HL-60 (cell line): ENCODE measurements at regions not wholly inside any gene's neighbourhood (a gene's known extent, or its start where the extent isn't known, plus 50 kb on each side); places are given as distances from the start of the nearest gene placed in this dataset.

Experiments used
- DNase-seq, 2 experiments: peaks; one replicate each; pipeline ENCODE4 v3.0.0-alpha.2; 2010 to 2020; ENCODE audit warnings: low read depth in 1 of 2, low spot score in 1 of 2
- H3K27ac ChIP-seq: fragments of 250-450 bp; sonication (Bioruptor Pico); replicated peaks from 2 replicates; pipeline ENCODE4 v1.5.1; 2020; ENCODE audit warnings: mild to moderate bottlenecking, moderate library complexity
- H3K27me3 ChIP-seq: fragments of 250-450 bp; sonication (Bioruptor Pico); 2 replicates; pipeline ENCODE4 v1.5.1; 2021; ENCODE audit warnings: mild to moderate bottlenecking, moderate library complexity; ENCODE audit not compliant: insufficient read depth, poor library complexity, severe bottlenecking
- H3K4me3 ChIP-seq: replicated peaks from 2 replicates; pipeline ENCODE4 v1.5.1; 2011; ENCODE audit warnings: mild to moderate bottlenecking, control low read depth, low read length; ENCODE audit not compliant: insufficient read depth
- GABPA ChIP-seq: IDR thresholded peaks from 2 replicates; pipeline ENCODE4 v1.6.1; 2012; ENCODE audit warnings: low read depth
- POLR2AphosphoS5 ChIP-seq: IDR thresholded peaks from 2 replicates; pipeline ENCODE4 v1.6.1; 2012; ENCODE audit warnings: low read depth
- SPI1 ChIP-seq: IDR thresholded peaks from 2 replicates; pipeline ENCODE4 v1.6.1; 2012; ENCODE audit warnings: low read depth, mild to moderate bottlenecking, borderline replicate concordance
- TF ChIP-seq, protein P1 (sequence below): IDR thresholded peaks from one replicate; pipeline ENCODE4 v1.5.1; 2011; ENCODE audit warnings: low read length, control low read depth, inconsistent platforms; ENCODE audit not compliant: insufficient read depth
- TF ChIP-seq, protein P2 (sequence below): IDR thresholded peaks from 2 replicates; pipeline ENCODE4 v1.6.1; 2012; ENCODE audit warnings: low read depth; ENCODE audit not compliant: insufficient replicate concordance

DNA sequence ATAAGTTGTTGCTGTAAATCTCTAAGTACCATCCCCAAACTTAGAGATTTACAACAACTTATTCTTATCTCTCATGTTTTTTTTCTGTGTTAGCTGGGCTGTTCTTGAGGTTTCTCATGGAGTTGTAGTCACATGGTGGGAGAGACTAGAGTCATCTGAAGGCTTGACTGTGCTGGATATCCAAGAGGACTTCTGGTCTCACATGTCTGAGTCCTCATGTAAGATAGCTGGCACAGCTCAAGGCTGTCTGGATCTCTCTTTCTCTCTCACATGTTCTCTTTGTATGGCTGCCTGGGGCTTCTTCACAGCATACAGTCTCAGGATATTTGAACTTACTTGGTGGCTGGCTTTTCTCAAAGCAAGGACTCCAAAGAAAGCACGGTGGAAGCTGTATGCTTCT, 63.8 kb downstream of the DACT1 start:
- TF ChIP-seq, protein P1, sequence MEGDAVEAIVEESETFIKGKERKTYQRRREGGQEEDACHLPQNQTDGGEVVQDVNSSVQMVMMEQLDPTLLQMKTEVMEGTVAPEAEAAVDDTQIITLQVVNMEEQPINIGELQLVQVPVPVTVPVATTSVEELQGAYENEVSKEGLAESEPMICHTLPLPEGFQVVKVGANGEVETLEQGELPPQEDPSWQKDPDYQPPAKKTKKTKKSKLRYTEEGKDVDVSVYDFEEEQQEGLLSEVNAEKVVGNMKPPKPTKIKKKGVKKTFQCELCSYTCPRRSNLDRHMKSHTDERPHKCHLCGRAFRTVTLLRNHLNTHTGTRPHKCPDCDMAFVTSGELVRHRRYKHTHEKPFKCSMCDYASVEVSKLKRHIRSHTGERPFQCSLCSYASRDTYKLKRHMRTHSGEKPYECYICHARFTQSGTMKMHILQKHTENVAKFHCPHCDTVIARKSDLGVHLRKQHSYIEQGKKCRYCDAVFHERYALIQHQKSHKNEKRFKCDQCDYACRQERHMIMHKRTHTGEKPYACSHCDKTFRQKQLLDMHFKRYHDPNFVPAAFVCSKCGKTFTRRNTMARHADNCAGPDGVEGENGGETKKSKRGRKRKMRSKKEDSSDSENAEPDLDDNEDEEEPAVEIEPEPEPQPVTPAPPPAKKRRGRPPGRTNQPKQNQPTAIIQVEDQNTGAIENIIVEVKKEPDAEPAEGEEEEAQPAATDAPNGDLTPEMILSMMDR, result no peak
- TF ChIP-seq POLR2AphosphoS5 (no peak), GABPA (no peak), SPI1 (no peak)
- TF ChIP-seq, protein P2, sequence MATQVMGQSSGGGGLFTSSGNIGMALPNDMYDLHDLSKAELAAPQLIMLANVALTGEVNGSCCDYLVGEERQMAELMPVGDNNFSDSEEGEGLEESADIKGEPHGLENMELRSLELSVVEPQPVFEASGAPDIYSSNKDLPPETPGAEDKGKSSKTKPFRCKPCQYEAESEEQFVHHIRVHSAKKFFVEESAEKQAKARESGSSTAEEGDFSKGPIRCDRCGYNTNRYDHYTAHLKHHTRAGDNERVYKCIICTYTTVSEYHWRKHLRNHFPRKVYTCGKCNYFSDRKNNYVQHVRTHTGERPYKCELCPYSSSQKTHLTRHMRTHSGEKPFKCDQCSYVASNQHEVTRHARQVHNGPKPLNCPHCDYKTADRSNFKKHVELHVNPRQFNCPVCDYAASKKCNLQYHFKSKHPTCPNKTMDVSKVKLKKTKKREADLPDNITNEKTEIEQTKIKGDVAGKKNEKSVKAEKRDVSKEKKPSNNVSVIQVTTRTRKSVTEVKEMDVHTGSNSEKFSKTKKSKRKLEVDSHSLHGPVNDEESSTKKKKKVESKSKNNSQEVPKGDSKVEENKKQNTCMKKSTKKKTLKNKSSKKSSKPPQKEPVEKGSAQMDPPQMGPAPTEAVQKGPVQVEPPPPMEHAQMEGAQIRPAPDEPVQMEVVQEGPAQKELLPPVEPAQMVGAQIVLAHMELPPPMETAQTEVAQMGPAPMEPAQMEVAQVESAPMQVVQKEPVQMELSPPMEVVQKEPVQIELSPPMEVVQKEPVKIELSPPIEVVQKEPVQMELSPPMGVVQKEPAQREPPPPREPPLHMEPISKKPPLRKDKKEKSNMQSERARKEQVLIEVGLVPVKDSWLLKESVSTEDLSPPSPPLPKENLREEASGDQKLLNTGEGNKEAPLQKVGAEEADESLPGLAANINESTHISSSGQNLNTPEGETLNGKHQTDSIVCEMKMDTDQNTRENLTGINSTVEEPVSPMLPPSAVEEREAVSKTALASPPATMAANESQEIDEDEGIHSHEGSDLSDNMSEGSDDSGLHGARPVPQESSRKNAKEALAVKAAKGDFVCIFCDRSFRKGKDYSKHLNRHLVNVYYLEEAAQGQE, result no peak
- H3K27ac ChIP-seq, result no peak overlapping the region
- peaks cover 5% of the 10 kb centered on the region for H3K27me3 ChIP-seq
- H3K4me3 ChIP-seq, result no peak overlapping the region
- DNase-seq, result no peak

DNA sequence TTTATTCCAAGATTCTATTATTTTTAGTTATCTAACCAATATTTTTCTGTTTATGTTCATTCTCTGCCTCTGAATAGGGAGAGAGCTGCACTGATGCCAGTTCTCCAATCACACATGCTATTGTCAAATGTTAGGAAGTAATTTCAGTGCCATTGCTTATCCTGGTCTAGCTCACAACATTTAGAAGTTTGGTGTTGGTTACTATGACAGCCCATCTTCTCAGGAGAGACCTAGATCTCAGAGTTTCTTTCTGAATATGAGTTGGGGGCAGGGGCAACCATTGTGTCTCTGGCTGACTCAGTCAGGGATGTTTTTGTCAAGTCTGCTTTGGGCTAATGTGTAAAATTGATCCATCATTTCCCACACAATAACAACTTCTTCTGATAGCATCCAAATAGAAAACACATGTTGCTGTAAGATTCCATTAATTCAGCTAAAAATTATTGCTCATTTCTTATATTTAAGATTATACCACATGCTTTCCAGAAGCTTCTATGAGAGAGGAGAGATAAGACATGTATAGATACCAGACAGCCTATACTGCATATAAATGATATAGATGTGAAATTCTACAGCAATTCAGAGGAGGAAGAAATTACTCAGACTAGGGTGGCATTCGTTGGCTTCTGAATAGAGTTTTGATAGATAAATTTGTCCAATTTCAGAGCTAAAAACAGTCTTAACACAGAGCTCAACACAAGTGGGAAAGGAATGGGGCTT, 64.8 kb downstream of the DACT1 start:
- Histone ChIP-seq H3K27ac (no peak overlapping the region), H3K27me3 (peaks cover 5% of the 10 kb centered on the region), H3K4me3 (no peak overlapping the region)
- TF ChIP-seq POLR2AphosphoS5 (no peak), SPI1 (no peak), GABPA (no peak)
- TF ChIP-seq, protein P1, result no peak
- TF ChIP-seq, protein P2, result no peak
- no peak for DNase-seq

DNA sequence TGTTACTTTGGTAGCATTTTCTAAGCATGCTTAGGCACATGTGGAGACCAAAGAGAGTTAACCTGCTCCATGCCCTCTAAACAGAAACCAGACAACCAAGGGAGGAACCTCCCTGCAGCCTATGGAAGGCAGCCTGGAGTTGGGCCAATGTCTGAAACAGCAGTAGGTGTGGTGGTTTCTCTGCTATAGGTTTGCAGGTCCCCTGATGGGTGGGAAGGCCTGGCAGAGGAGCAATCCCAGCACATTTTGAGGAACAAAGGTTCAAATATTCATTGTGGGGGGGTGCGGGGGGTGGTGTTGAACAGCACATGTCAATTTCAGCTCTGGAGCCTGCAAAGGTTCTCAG, 65.4 kb downstream of the DACT1 start:
- no peak for DNase-seq
- H3K27ac ChIP-seq, result no peak overlapping the region
- peaks cover 5% of the 10 kb centered on the region for H3K27me3 ChIP-seq
- TF ChIP-seq, protein P1, result no peak
- TF ChIP-seq GABPA, result no peak
- no peak for TF ChIP-seq SPI1
- TF ChIP-seq, protein P2, result no peak
- no peak for TF ChIP-seq POLR2AphosphoS5
- no peak overlapping the region for H3K4me3 ChIP-seq
